ENCODE measurements at regions not wholly inside any gene's neighbourhood (a gene's known extent, or its start where the extent isn't known, plus 50 kb on each side); places are given as distances from the start of the nearest gene placed in this dataset.

DNA sequence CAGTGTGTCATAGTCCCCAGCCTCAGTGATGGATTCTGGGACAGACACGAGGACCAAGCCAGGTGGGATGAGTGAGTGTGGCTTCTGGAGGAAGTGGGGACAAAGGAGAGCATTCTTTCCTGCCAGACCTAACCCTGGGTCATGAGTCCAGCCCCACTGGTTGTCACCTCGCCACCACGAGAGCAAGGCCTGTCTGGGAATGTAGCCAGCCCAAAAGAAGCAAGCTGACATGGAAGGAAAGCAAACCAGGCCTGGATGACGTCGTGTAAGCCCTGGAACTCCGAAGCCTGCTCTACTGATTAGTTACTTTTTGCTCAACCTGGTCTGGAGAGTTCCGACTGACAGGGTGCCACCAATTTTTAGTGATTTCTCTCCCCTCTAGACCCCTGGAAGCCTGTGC lies 105.9 kb downstream of the SINHCAF start:
- no peaks in the 10 kb centered on the region for H4K20me1 ChIP-seq (ENCODE audit: control insufficient read depth, insufficient read depth, low read depth, low read length)
- H3K4me1 ChIP-seq (ENCODE audit: control insufficient read depth, low read length): no peaks in the 10 kb centered on the region
- no peaks in the 10 kb centered on the region for H3K36me3 ChIP-seq (ENCODE audit: control insufficient read depth, low read length)
- H3K4me2 ChIP-seq (ENCODE audit: low read length): no peak overlapping the region
- H3F3A ChIP-seq (ENCODE audit: control insufficient read depth, insufficient read depth): no peaks in the 10 kb centered on the region
- no peak for TF ChIP-seq EZH2phosphoT487 (IDR thresholded peaks at IDR 0.05; ENCODE audit: borderline replicate concordance, low read length)
- TF ChIP-seq, protein P1, sequence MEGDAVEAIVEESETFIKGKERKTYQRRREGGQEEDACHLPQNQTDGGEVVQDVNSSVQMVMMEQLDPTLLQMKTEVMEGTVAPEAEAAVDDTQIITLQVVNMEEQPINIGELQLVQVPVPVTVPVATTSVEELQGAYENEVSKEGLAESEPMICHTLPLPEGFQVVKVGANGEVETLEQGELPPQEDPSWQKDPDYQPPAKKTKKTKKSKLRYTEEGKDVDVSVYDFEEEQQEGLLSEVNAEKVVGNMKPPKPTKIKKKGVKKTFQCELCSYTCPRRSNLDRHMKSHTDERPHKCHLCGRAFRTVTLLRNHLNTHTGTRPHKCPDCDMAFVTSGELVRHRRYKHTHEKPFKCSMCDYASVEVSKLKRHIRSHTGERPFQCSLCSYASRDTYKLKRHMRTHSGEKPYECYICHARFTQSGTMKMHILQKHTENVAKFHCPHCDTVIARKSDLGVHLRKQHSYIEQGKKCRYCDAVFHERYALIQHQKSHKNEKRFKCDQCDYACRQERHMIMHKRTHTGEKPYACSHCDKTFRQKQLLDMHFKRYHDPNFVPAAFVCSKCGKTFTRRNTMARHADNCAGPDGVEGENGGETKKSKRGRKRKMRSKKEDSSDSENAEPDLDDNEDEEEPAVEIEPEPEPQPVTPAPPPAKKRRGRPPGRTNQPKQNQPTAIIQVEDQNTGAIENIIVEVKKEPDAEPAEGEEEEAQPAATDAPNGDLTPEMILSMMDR (IDR thresholded peaks at IDR 0.05; ENCODE audit: low read depth, low read length, poor library complexity, severe bottlenecking): no peak
- no peaks in the 10 kb centered on the region for H3K27me3 ChIP-seq (ENCODE audit: control insufficient read depth, low read length)
- H3K4me3 ChIP-seq (ENCODE audit: low read length): no peak overlapping the region
- H3K27ac ChIP-seq (ENCODE audit: low read depth, low read length): no peak overlapping the region
- H3K79me2 ChIP-seq (ENCODE audit: control insufficient read depth, low read length): no peaks in the 10 kb centered on the region
- no peaks in the 10 kb centered on the region for H3K9me2 ChIP-seq (replicated peaks; ENCODE audit: control insufficient read depth, low read length)
- no peaks in the 10 kb centered on the region for H3K9me3 ChIP-seq (ENCODE audit: control insufficient read depth, insufficient read depth, low read length)

DNA sequence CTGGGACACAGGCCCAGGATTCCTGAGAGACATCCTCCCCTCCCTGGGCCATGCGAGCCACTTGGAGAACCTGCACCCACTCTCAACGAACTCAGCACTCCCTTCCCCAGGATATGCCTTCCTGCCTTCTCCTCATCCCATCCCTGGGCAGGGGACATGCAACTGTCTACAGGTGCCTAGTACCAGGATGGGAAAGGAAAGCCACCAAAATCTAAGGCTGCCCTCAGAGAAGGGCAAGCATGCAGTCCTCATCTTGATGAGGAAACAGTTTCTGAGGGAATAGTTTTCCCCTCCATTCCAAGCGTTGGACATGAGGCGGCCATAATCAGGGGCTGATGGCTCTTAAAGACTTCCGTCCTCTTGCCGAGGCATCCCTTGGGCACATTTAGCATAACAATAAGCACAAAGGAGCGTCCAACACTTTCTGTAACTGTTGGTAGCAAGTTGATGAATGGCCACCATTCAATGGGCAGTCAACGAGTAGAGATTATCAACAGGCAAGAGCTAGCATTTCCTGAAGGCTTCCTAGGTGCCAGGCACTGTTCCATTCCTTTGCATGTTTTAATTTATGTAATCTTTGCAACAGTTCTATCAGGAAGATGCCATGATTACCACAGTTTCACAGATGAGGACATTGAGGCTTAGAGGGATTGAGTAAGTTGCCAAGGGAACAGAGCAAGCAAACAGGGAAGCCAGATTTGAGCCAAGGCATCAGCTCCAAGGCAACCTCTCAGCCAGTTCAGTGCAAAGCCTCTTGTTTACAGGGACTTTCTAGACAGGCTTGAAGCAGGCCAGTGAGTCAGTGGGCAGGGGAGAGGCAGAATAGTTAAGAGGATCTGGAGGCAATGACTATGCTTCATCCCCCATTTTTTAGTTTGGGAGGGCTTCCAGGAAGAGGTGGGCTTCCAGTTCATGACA lies 105.1 kb downstream of the SINHCAF start:
- Histone ChIP-seq H3K4me3 (ENCODE audit: low read length) (no peak overlapping the region), H3K9me3 (ENCODE audit: control insufficient read depth, insufficient read depth, low read length) (no peaks in the 10 kb centered on the region), H3K36me3 (ENCODE audit: control insufficient read depth, low read length) (no peaks in the 10 kb centered on the region), H3K9me2 (replicated peaks; ENCODE audit: control insufficient read depth, low read length) (no peaks in the 10 kb centered on the region), H4K20me1 (ENCODE audit: control insufficient read depth, insufficient read depth, low read depth, low read length) (no peaks in the 10 kb centered on the region), H3K4me2 (ENCODE audit: low read length) (no peak overlapping the region), H3K27ac (ENCODE audit: low read depth, low read length) (no peak overlapping the region), H3F3A (ENCODE audit: control insufficient read depth, insufficient read depth) (no peaks in the 10 kb centered on the region), H3K4me1 (ENCODE audit: control insufficient read depth, low read length) (no peaks in the 10 kb centered on the region), H3K79me2 (ENCODE audit: control insufficient read depth, low read length) (no peaks in the 10 kb centered on the region), H3K27me3 (ENCODE audit: control insufficient read depth, low read length) (no peaks in the 10 kb centered on the region)
- TF ChIP-seq, protein P1 (IDR thresholded peaks at IDR 0.05; ENCODE audit: low read depth, low read length, poor library complexity, severe bottlenecking): no peak
- no peak for TF ChIP-seq EZH2phosphoT487 (IDR thresholded peaks at IDR 0.05; ENCODE audit: borderline replicate concordance, low read length)

DNA sequence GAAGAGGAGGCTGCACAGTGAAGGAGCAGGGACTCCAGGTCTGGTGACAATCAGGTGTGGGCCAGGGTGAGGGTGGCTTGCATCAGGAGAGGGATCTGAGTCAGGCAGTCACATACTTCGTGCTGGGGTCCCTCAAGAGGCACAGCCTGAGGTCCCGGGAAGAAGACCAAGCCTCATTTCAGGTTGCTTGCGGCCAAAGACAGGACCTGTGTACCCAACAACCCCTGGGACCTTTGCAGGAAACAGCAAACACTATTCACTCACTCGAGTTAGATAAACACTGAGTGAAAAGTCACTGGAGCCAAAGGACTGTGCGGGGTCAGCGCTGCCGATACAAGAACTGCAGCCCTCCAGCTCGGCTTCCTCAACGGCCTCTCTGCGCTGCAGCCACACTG lies 104.4 kb downstream of the SINHCAF start:
- no peaks in the 10 kb centered on the region for H4K20me1 ChIP-seq (ENCODE audit: control insufficient read depth, insufficient read depth, low read depth, low read length)
- no peaks in the 10 kb centered on the region for H3K79me2 ChIP-seq (ENCODE audit: control insufficient read depth, low read length)
- H3K27ac ChIP-seq (ENCODE audit: low read depth, low read length): no peak overlapping the region
- no peaks in the 10 kb centered on the region for H3K36me3 ChIP-seq (ENCODE audit: control insufficient read depth, low read length)
- no peaks in the 10 kb centered on the region for H3F3A ChIP-seq (ENCODE audit: control insufficient read depth, insufficient read depth)
- TF ChIP-seq EZH2phosphoT487 (IDR thresholded peaks at IDR 0.05; ENCODE audit: borderline replicate concordance, low read length): no peak
- TF ChIP-seq, protein P1 (IDR thresholded peaks at IDR 0.05; ENCODE audit: low read depth, low read length, poor library complexity, severe bottlenecking): no peak
- no peak overlapping the region for H3K4me3 ChIP-seq (ENCODE audit: low read length)
- no peaks in the 10 kb centered on the region for H3K9me2 ChIP-seq (replicated peaks; ENCODE audit: control insufficient read depth, low read length)
- no peak overlapping the region for H3K4me2 ChIP-seq (ENCODE audit: low read length)
- H3K9me3 ChIP-seq (ENCODE audit: control insufficient read depth, insufficient read depth, low read length): no peaks in the 10 kb centered on the region
- no peaks in the 10 kb centered on the region for H3K4me1 ChIP-seq (ENCODE audit: control insufficient read depth, low read length)
- no peaks in the 10 kb centered on the region for H3K27me3 ChIP-seq (ENCODE audit: control insufficient read depth, low read length)

All from DOHH2 (cell line).